Left renal pelvis (tissue), 4 donors: ENCODE measurements at regions not wholly inside any gene's neighbourhood (a gene's known extent, or its start where the extent isn't known, plus 50 kb on each side); places are given as distances from the start of the nearest gene placed in this dataset.

ENCODE experiments used
- DNase-seq, 4 donors: peaks; one replicate each; pipeline ENCODE4 v3.0.0-alpha.2; 2013; ENCODE audit warnings: low read depth in 4 of 4, low spot score in 3 of 4

DNA sequence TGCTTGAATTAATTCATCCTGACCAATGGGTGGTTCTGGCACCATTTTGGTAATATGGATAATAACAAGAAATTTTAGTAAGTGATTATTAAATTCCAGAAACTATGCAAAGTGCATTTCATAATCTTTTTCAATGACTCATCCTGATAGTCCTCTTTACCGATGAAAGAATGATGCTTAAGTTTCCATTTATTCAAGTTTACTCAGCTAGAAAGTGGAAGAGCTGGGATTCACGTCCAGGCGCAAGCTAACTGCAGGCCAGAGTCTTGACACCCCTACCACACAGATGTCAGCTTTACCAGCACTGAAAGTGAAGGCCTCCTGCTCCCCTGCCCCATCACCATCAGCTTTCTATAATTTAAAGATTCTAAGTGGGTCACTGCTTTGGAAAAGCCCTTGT, 493.5 kb upstream of the WWC1 start:
- no peak for DNase-seq

DNA sequence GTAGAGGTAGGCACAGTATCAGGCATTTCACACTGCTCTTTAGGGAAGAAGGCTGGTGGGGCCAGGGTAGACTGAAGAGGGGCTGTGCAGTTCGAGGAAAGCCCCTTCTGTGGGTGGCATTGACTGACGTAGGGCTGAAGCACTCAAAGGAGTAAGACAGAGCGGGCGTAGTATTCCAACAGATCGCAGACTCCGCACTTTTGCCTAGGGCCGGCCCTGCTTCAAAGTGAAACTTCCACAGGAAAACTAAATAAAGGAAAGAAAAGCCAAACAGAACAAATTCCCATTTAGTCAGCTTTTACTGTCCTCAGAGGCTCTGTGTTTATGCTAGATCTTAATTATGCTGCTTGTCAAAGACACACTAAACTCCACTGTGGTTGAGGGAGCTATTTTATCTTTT, 493.0 kb upstream of the WWC1 start:
- no peak for DNase-seq

DNA sequence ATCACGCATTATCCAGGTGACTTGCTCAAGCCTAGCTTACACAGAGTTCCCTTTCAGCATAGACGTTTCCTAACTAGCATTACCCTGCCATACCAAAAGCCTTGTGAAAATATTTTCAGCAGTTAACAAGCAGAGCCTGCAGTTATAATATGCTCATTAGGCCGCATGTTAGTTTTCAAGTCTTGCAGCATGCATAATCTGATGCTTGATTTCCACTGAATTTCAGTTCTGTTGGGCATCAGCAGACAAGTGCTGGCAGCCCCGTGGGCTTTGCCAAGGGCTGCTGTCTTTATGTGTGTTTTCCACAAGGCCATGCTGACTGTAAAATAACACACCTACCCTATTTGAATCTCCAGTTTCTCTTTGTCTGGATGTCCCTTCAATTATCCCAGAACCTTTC, 491.0 kb upstream of the WWC1 start:
- no peak for DNase-seq

DNA sequence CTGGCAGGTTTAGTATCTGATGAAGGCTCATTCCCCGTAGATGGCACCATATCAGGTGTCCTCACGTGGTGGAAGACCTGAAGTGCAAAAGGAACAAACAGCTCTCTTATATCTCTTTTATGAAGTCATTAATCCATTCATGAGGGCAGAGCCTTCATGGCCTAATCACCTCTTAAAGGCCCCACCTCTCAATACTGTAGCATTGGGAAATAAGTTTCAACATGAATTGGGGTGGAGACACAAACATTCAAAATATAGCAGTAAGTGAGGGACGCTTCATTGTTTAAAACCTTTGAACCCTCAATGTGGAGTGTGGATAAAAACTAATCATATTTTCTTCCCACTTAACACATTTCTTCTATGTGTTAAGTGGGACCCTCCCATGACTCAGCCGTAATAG, 489.4 kb upstream of the WWC1 start:
- DNase-seq, result no peak

DNA sequence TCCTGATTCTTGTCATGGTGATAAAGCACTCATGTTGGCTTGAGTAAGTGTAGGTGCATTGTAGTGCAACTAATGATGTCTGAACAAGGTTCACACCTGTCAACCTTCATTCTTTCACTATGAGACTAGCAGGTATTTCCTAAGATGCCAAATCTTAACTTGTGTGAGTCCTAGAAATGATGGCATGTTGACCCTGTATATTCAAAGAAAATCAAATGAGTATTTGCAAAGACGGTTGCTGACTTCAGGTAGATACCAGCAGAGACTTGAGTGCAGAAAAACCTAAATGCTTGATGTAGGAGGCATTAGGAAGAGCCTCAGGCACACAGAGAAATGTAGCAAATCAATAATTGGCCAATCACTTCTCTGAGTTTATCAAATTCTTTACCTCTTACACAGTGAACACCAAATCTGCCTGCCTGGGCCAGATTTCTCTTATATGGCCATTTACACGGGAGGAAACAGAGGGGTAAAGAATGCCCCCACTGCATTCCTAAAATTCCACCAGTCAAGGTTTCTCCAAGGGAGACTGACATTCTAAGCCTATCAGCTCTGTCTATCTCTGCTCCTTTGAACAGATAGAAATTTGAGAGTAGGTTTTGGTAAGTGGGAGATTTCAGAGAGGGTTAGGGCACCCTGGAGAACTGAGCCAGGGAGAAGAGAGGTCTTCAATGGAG, 488.6 kb upstream of the WWC1 start:
- no peak for DNase-seq

DNA sequence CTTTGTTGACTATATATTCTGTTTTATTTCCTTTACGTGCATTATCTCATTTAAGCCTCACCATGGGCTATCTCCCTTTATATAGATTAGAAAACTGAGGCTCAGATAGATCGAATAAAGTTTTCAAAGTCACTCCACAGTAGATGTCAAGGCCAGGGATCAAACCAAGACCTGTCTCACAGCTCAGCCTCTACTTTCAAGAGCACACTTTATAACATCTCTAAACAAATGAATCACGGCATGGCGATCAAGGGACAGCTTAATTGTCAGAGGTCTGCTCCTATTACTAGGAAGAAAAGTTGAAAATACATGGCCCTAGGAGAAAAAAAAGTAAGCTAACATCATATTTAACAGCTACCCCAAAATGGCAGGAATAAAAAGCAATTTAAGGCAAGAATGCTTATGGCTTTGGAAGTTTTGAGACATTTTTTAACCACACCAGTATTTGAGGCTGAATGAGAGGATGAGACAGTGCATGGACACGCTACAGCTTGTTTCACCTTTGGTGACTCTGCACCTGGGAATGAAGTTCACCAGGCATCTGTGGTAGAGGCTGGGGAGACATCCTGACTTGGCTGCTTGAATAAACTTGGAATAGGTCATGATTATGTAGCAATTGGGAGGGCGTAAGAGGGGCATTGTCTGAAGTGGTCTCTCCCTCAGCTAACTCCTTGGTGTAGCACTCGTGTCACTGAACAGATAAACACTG, 486.8 kb upstream of the WWC1 start:
- DNase-seq, result no peak

DNA sequence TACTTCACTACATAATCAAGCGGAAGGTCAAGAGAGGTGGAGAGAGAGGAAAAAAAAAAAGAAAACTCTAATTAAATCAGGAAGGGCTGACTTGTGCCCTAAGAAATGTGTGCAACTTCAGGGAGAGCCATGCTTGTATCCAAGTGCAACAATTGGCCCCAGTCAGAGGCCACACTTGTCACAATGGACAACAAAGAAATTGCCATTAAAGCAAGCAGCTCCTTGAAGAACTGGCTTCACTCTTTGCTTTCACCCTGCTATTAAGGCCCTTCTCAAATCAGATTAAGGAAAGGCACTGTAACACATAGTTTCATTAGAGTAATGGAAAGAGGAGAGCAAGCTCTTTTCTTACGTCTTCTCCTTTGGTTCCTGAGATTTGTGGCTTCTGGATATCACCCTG, 480.9 kb upstream of the WWC1 start:
- DNase-seq, result no peak

DNA sequence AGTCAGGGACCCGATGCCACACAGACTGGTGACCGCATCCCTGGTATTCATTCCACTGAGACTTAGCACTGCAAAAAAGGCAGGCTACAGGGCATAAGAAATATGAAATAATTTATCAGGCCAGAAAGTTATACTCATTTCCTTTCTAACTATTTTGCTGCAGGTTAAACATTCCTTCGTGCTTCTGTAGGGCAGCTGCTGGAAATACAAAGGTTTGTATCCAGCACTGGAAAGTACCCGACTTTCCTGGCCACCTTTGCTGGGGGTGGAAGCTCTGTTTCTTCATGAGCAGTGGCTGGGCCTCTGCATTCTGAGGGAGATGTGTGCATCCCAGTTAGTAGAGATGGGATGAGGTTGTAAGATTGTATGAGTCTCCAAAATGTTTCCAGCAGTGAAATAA, 478.6 kb upstream of the WWC1 start:
- no peak for DNase-seq

DNA sequence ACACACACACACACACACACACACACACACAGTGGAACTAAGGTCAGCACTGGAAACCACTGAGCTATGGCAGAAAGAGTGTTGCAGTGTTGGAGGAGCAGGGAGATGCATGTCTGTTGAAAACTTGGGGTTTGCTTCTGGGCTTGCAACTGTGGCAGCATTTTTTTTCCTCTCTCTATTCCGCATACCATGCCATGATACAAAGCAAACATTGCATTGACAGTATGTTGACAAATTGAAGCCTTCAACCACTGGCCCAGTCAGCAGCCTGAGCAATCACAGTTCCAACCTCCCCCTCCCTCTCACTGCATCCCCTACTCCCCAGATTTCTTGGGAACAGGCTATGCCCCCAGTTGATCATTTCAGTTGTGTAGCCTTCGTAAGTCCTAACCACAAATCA, 478.1 kb upstream of the WWC1 start:
- DNase-seq, result no peak

DNA sequence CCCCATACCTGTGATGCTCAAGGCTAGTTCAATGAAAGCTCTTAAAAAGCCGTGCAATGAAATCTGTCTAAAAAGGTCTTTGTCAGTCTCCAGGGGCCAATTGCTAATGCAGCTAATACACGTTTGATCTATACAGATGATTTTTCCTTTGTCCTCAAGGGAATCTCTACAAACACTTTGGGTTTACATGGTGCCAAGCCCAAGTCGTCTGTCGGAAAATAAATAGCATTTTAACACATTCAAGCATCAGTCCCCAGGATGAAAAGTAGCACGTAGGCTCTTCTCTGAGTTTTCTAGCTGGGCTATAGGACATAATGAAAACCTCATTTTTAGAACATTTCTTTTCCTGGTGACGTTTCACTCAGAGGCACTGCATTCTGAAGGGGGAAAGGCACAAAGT, 477.4 kb upstream of the WWC1 start:
- no peak for DNase-seq

DNA sequence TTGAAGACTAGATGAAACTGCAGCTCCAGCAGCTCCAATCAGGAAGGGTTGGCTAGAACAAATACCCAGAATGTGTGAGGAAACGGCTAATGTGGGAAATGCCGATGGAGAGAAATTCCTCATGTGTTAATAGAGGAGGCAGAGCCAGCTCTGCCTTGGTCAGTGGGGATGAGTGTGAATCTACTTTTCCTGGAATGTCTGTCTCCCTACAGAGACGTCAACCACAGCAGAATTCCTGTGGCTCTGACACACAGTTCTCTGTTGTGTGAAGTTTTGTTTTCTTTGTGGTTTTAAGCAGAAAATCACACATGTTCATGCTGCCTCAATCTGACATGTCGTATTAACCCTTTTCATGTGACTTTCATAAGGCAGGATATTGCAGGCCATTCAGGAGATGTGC, 476.6 kb upstream of the WWC1 start:
- DNase-seq, result no peak

DNA sequence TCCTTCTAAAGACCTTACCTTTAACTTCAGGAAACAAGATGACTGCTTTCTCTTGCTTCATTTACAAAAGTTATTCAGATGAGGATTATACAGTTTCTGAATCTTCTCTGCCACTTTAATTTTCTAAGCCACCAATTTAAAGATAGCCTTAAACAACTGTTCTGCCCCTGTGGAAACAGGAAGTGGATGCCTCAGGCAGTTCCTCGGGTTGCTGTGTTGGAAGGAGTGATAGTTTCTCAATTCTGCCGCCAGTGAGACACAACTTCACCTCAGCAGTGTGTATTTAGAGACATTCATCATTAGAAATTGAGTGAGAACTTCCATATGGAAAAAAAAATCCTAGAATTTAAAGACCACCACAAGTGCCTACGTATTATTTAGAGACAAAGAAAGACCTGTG, 475.1 kb upstream of the WWC1 start:
- no peak for DNase-seq

DNA sequence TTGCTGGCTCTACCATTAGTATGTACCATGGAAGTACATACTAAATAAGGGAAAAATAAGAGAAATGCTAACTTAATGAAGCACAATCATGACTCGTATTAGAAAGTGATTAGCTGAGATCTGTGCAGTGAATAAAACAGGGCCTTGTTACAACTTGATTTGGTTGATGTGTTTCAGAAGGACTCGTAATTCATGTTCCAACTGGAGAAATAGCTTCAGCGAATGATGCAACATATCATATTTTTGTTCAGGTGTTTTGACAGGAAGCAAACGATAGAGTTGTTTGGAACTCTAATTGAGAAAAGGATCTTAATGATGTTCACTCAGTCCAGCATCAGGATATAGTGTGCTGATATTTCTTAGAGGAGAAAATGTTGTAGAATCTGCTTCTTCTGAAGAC, 474.6 kb upstream of the WWC1 start:
- no peak for DNase-seq

DNA sequence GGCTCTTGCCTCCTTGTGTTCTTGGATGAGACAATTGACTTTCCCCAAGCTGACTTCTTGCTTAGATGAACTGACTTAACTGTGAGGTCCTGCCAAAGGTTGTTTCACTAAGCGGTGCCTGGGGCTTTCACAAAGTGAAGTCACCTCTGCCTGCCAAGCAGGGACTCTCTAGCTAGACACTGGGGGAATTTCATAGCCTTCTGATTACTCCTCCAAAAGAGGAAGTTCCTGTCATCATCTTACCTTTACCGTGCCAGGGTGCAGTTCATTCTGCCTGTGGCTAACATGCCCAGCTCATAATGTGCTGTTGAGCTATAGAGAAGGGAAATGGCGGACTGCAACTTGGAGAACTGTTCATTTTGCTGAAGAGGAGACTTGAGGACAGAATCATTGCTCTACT, 472.0 kb upstream of the WWC1 start:
- DNase-seq, result no peak

DNA sequence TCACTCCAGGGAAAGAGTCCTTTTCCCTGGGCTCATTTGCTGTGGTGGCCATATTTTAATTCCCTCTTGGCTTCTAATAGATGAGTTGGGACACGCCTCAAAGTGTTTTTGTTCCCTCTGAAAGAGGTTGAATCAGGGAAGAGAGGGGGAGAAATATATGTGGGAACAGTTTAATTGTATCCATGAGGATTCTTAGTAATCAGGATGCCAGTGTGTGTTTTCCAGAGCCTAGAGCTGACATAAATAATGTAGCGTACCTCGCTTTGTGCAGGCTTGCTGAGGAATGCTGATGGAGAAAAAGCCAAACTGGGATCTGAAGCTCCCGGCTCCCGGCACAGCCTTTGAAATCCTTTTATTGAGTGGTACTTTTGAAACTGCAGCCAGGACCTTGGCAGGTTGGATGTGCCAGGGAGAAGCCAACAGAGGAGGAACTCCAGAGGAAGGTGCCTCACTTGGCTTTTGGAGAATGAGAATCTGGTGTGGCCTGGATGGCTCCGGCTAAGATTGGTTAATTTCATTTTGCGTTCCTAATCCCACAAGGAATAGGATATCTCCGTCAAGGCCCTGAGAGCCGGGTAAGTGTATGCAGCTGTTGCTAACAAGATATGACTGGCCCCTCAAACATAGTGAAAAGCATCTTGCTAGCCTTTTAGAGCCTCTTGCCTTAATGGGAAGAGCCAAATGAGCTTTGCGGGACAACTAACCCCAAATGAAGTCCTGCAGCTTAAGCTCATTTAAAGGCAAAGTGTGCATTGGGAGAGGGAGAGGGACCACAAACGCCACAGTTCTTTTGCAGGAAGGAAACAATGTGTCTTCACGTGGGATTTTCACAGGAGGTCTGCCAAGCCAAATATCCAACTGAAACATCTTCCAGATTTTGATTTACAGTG, 471.1 kb upstream of the WWC1 start:
- no peak for DNase-seq

DNA sequence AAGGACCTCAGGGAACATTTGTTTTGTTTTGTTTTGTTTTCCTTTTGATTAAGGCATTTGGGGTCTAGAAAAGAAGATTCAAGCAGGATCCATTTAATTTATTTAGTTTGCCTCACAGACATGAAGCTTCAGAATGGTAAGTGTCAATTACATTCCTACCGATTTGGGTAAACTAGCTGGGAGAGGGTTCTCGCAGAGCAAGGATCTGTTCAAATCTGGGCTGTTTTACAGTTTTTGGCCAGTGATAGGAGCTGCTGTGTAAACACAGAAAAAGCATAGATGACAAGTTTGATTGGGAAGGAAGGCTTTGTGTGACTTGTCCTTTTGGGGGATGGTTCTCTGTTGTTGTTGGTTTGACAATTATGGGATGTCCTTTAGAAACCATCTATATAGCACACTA, 470.3 kb upstream of the WWC1 start:
- DNase-seq, result no peak

DNA sequence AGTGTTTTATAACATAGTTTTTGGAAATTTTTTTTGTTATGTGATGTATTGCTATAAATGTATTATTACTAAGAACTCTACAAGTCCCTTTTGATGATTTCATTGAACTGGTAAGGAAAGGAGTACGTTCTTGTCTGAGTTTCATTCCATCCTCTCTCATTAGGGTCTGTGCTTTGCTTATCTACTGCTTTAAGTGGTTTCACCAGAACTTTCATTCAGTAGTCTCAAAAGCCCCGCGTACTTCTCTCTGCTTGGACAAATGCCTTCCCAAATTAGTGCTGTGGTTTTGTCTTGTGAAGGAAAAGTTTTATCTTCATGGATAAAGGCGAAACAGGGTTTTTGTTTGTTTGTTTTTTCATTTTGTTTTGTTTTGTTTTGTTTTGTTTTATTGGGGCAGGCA, 469.8 kb upstream of the WWC1 start:
- DNase-seq, result no peak

DNA sequence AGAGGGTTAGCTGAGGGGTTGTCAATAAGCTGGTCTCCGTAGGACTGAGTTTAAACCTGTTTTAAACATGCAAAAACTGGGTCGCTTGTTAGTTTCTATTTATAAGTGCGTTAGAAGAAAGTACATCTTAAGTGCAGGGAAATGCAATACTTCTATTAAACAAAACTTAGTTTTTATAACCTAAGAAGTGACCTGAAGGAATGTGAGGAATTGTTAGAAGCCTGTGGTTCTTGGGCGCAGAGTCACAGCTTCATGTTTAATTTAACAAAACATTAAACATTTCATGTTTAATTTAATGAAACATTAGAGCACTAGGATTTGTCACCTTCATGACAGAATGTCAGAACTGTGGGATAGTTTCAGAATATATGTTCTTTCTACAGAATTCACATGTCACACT, 469.2 kb upstream of the WWC1 start:
- no peak for DNase-seq

DNA sequence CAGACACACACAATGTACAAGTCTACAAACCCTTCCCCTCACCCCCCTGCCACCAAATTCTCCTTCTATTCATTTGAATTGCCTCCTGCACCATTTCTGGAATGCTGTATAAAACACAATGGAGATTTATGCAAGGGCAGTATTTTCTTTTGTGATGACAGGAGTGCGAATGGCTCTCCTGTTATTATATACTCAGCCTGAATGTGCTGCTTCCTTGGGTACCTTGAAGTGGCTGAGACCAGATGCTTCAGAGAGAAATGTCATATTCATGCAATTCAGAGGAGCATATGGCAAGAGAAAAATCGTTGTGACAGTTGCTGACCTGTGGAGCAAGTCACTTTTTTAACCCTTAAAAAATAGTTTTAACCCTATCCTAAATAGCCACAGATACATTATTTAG, 468.0 kb upstream of the WWC1 start:
- no peak for DNase-seq

DNA sequence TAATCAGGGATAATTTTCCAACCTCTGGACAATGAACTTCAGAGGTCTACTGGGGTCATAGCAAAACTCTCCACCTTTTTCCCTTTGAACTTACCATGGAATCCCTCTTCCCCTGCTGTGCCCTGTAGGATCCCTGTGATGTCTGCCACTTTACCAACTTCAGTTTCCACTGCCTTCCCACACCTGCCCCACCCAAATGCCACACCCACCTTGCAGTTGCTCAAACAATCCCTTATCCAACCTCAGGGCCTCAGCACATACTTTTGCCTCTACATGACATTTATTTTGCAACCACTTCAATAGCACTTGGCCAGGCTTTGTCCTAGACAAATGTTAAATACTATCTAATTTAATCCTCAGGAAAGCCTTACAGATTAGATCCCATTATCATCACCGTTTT, 463.7 kb upstream of the WWC1 start:
- DNase-seq, result no peak

DNA sequence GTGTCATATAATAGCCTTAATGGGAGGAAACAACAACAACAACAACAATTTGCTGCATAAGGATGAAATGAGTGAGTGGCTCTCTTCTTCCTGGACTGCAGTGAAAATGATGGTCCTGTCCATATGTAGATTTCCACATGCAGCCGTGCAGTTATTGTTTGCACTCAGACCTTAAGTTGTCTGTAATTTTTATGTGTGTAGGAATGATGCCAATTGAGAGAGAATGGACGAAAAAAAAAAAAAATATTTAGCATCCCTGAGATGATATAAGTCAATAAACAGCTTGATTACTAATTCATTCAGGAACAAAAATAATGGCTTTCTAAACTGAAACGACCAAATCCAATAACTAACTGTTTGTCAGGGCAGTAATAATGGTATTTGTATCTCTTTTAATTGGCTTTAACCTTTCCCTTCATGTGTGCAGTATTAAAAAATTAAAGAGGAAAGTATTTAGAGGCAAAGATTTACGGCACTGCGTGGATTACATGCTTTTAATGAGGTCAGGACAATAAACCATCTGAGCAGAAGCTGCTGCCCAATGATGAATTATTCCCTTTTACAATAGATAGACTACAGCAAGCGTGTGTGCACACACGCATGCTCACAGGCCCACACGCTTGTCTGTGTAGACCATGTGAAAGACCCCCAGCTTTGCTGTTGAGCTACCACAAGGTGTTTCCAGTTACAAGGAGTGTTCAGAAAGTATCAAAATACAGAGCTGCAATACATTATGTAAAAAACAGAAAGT, 459.5 kb upstream of the WWC1 start:
- no peak for DNase-seq
